Skeletal muscle tissue (tissue), 3 donors: ENCODE measurements at regions not wholly inside any gene's neighbourhood (a gene's known extent, or its start where the extent isn't known, plus 50 kb on each side); places are given as distances from the start of the nearest gene placed in this dataset.

Experiments used
- H3K27ac ChIP-seq: one replicate; pipeline ENCODE4 v1.7.0; 2013; ENCODE audit warnings: mild to moderate bottlenecking, low read depth, low read length, inconsistent platforms
- H3K27me3 ChIP-seq, 3 donors: one replicate each; pipeline ENCODE4 v1.7.0; 2013; ENCODE audit warnings: low read length in 3 of 3; ENCODE audit not compliant: control insufficient read depth in 3 of 3, insufficient read depth in 3 of 3
- H3K36me3 ChIP-seq, 3 donors: one replicate each; pipeline ENCODE4 v1.7.0; 2013; ENCODE audit warnings: low read length in 3 of 3; ENCODE audit not compliant: control insufficient read depth in 3 of 3, insufficient read depth in 3 of 3
- H3K4me1 ChIP-seq, 3 donors: one replicate each; pipeline ENCODE4 v1.7.0; 2013; ENCODE audit warnings: low read length in 3 of 3, mild to moderate bottlenecking in 3 of 3; ENCODE audit not compliant: control insufficient read depth in 3 of 3, insufficient read depth in 3 of 3
- H3K4me3 ChIP-seq, 3 donors: one replicate each; pipeline ENCODE4 v1.7.0; 2013; ENCODE audit warnings: low read length in 3 of 3
- H3K9ac ChIP-seq, 3 donors: one replicate each; pipeline ENCODE4 v1.7.0; 2013; ENCODE audit warnings: low read length in 3 of 3, mild to moderate bottlenecking in 3 of 3, moderate library complexity in 2 of 3, low read depth in 1 of 3
- H3K9me3 ChIP-seq, 3 donors: one replicate each; pipeline ENCODE4 v1.7.0; 2013; ENCODE audit warnings: low read length in 3 of 3; ENCODE audit not compliant: control insufficient read depth in 3 of 3
- donor health status: Osteomylitis.

GRCh38 chr20:17859002-17859615 lies 109.5 kb downstream of the SNX5 start:
- no peak overlapping the region for H3K27ac ChIP-seq
- no peaks in the 10 kb centered on the region for H3K9me3 ChIP-seq
- peak overlapping the region in 1 of 3 donors; percentile 66 for H3K9ac ChIP-seq
- no peaks in the 10 kb centered on the region for H3K36me3 ChIP-seq
- peaks cover 22 to 24% (median 22%) of the 10 kb centered on the region in 3 donors for H3K4me1 ChIP-seq
- peak overlapping the region in 1 of 3 donors; percentile 27 for H3K4me3 ChIP-seq
- no peaks in the 10 kb centered on the region for H3K27me3 ChIP-seq

DNA sequence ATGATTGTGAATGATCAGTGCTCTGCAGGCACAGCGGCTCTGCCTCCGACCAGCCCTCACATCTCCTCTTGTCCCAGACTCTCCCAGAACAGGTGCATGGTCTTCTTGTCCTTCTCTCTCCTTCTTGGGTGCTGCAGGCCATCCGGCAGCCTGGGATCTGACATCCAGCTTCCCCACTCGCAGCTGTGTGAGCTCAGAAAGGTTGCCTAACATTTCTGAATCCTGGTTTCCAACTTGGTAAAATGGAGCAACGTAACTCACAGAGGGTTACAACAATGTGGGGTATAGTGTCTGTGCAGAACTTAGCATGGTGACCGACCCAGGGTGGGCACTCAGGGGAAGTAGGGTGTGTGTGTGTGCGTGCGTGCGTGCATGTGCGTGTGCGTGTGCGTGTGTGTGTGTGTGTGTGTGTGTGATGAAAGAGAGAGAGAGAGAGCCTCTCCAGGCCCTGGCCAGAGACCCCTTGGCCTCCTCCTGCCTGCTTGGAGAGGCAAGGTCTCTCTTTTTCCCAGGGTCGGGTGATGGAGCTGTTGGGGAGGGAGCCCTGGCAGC lies 110.1 kb downstream of the SNX5 start:
- no peak overlapping the region for H3K9ac ChIP-seq
- H3K4me1 ChIP-seq, result peaks cover 17 to 18% (median 18%) of the 10 kb centered on the region in 3 donors
- no peak overlapping the region for H3K4me3 ChIP-seq
- no peaks in the 10 kb centered on the region for H3K27me3 ChIP-seq
- H3K27ac ChIP-seq, result no peak overlapping the region
- H3K36me3 ChIP-seq, result no peaks in the 10 kb centered on the region
- no peaks in the 10 kb centered on the region for H3K9me3 ChIP-seq

DNA sequence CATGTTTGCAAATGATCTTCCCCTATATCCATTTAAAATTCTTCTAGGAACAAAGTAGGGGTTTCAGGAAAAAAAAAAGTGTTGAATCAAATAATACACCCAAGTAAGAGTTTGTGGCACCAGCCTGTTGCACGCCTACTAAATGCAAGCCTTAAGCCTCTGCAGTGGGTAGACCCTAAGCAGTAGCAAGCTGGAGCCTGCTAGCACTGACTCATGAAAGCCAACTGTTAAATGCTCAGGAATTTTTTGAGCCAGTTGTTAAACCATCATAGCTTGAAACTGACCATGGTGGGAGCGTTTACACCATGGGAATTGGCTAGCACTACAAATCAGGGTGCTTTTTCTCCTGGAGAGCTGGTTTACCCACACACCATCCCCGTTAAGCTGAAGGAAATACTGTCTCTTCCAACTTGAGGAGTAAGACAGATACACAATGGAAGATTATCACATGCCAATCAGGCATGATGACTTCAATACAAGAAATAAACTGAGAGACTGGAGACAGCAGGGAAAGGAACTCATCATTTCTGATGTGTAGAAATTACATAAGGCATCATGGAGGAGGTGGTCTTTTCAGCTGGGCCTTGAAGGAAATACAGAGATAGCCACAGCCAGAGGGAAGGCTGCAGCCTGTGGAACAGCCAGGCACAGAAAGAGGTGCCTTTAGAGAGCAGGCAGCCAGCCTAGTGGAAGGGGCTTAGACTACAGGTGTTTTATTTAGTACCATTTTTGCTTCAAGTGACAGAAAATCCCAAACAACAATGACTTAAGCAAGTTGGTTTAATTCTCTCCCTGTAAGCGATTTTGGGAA lies 110.8 kb downstream of the SNX5 start:
- Histone ChIP-seq H3K27ac (no peak overlapping the region), H3K4me3 (no peak overlapping the region), H3K27me3 (no peaks in the 10 kb centered on the region), H3K4me1 (peaks cover 12 to 18% (median 14%) of the 10 kb centered on the region in 3 donors), H3K36me3 (no peaks in the 10 kb centered on the region), H3K9me3 (no peaks in the 10 kb centered on the region), H3K9ac (no peak overlapping the region)

DNA sequence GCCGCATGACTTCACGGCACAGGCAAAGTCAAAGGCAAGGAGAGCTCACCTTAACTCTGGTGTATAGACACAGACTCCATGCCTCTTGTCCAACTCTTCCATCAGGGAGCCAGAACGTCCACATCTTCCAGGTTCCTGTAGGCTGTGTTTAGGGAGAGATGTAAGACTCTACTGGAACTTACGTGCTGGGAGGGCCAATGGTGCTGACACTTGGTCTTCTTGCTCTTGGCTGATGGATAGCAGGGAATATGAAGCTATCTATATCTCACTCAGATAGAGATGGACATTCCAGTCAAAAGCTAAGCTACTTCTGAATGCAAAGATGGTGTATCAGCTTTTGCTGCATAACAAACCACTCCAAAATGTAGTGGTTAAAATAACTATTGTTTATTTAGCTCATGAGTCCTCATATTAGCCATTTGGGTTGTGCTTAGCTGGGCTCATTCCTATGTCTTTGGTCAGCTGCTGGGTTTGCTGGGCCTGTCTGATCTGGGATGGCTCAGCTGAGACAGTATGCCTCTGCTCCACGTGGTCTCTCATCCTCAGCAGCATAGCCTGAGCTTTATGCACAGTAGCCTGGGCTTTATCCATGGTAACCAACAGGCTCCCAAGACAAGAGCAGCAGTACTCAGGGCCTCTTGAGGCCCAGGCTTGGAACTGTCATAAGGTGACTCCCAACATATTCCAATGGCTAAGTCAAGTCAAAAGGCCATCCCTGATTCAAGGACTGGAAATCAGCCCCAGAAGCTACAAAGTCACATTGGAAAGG lies 111.6 kb downstream of the SNX5 start:
- no peaks in the 10 kb centered on the region for H3K36me3 ChIP-seq
- H3K9me3 ChIP-seq, result no peaks in the 10 kb centered on the region
- H3K9ac ChIP-seq, result no peak overlapping the region
- peaks cover 12 to 18% (median 14%) of the 10 kb centered on the region in 3 donors for H3K4me1 ChIP-seq
- no peak overlapping the region for H3K27ac ChIP-seq
- no peaks in the 10 kb centered on the region for H3K27me3 ChIP-seq
- H3K4me3 ChIP-seq, result no peak overlapping the region

GRCh38 chr20:17856024-17856564 lies 112.5 kb downstream of the SNX5 start:
- Histone ChIP-seq H3K9ac (no peak overlapping the region), H3K4me3 (no peak overlapping the region), H3K27ac (no peak overlapping the region), H3K36me3 (no peaks in the 10 kb centered on the region), H3K4me1 (peaks cover 12 to 18% (median 14%) of the 10 kb centered on the region in 3 donors), H3K27me3 (no peaks in the 10 kb centered on the region), H3K9me3 (no peaks in the 10 kb centered on the region)

DNA sequence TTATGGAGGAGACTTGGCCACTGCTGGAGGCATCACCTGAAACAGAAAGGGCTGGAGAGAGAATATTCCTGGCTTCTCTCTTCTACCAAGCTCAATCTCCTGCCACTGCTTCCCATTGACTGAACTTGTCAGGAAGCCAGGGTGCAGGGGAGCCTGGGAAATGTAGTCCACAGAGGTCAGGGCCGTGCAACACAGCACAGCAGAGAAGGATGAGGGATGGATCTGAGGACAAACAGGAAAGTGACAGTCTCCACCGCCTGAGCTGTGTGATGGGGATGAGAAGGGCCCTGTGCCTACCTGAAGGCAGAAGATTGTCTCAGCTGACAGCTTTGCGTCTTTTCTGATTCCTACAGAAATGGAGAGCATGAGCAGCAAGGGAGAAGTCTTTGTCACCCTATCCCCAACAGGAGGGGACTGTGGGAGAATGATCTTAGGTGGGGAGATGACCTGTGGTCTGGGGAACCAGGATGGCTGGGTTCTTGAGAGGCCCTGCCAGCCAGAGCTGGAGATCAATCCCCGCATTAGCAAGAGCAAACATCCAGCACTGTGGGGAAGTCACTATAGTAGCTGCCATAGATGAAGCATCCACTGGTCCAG lies 114.2 kb downstream of the SNX5 start:
- Histone ChIP-seq H3K4me3 (no peak overlapping the region), H3K27ac (no peak overlapping the region), H3K4me1 (peaks cover 11 to 17% (median 12%) of the 10 kb centered on the region in 3 donors), H3K27me3 (no peaks in the 10 kb centered on the region), H3K9ac (no peak overlapping the region), H3K36me3 (no peaks in the 10 kb centered on the region), H3K9me3 (peaks cover 0 to 3% (median 2%) of the 10 kb centered on the region in 3 donors)

GRCh38 chr20:17852323-17852722 lies 116.3 kb downstream of the SNX5 start:
- Histone ChIP-seq H3K9ac (no peak overlapping the region), H3K4me1 (peaks cover 5 to 14% (median 6%) of the 10 kb centered on the region in 3 donors), H3K36me3 (no peaks in the 10 kb centered on the region), H3K27me3 (no peaks in the 10 kb centered on the region), H3K4me3 (no peak overlapping the region), H3K27ac (no peak overlapping the region), H3K9me3 (peaks cover 0 to 4% (median 3%) of the 10 kb centered on the region in 3 donors)

DNA sequence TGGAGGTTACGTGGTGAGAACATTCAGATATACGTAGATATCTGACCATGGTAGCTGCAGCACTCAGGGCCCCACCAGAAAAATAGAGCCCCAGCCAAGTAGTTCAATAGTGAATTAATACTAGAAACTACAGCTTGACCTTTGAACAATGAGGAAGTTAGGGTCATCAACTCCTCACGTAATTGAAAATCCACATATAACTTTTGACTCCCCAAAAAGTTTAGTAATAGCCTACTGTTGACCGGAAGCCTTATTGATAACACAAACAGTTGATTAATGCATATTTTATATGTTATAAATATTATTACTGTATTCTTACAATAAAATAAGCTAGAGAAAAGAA lies 117.9 kb downstream of the SNX5 start:
- H3K27ac ChIP-seq, result peak overlapping the region; percentile 81
- no peak overlapping the region for H3K9ac ChIP-seq
- no peak overlapping the region for H3K4me3 ChIP-seq
- no peaks in the 10 kb centered on the region for H3K27me3 ChIP-seq
- H3K36me3 ChIP-seq, result no peaks in the 10 kb centered on the region
- H3K9me3 ChIP-seq, result peaks cover 0 to 4% (median 3%) of the 10 kb centered on the region in 3 donors
- H3K4me1 ChIP-seq, result peaks cover 10 to 21% (median 15%) of the 10 kb centered on the region in 3 donors

- H3K9ac ChIP-seq, result no peak overlapping the region
- no peaks in the 10 kb centered on the region for H3K27me3 ChIP-seq
- peaks cover 10 to 21% (median 15%) of the 10 kb centered on the region in 3 donors for H3K4me1 ChIP-seq
These were observed 118.5 kb downstream of the SNX5 start for GRCh38 chr20:17849901-17850683.

More at GRCh38 chr20:17849901-17850683, 118.5 kb downstream of the SNX5 start:
- Histone ChIP-seq H3K9me3 (peaks cover 0 to 4% (median 3%) of the 10 kb centered on the region in 3 donors), H3K27ac (peak overlapping the region; percentile 81), H3K4me3 (peak overlapping the region in 1 of 3 donors; percentile 46), H3K36me3 (no peaks in the 10 kb centered on the region)
